Nephron progenitor cell (in vitro differentiated cells): ENCODE measurements at regions not wholly inside any gene's neighbourhood (a gene's known extent, or its start where the extent isn't known, plus 50 kb on each side); places are given as distances from the start of the nearest gene placed in this dataset.
A peak's percentile ranks its signal among the peaks of the same experiment; 100 is the strongest.

Source experiments
- DNase-seq: peaks from one replicate; pipeline ENCODE4 v3.0.0; 2021
- H3K27ac Mint-ChIP-seq: 2 replicates; pipeline ENCODE4 v1.8.0; 2021; ENCODE audit warnings: mild to moderate bottlenecking, moderate library complexity, mixed read lengths
- H3K27me3 Mint-ChIP-seq: 2 replicates; pipeline ENCODE4 v1.8.0; 2021; ENCODE audit warnings: mild to moderate bottlenecking, low read depth, mixed read lengths; ENCODE audit not compliant: poor library complexity
- H3K36me3 Mint-ChIP-seq: 2 replicates; pipeline ENCODE4 v1.8.0; 2021; ENCODE audit warnings: low read depth, mixed read lengths
- H3K4me1 Mint-ChIP-seq: 2 replicates; pipeline ENCODE4 v1.8.0; 2021; ENCODE audit warnings: mixed read lengths
- H3K4me3 Mint-ChIP-seq: 2 replicates; pipeline ENCODE4 v1.8.0; 2021; ENCODE audit warnings: mild to moderate bottlenecking, moderate library complexity, mixed read lengths
- H3K9me3 Mint-ChIP-seq: 2 replicates; pipeline ENCODE4 v1.8.0; 2021; ENCODE audit warnings: mild to moderate bottlenecking, moderate library complexity, mixed read lengths
- TF ChIP-seq, protein P1 (sequence below): fragments of 200-600 bp; sonication (generic); IDR thresholded peaks from 2 replicates; pipeline ENCODE4 v1.5.0; 2021; ENCODE audit warnings: antibody characterized with exemption

DNA sequence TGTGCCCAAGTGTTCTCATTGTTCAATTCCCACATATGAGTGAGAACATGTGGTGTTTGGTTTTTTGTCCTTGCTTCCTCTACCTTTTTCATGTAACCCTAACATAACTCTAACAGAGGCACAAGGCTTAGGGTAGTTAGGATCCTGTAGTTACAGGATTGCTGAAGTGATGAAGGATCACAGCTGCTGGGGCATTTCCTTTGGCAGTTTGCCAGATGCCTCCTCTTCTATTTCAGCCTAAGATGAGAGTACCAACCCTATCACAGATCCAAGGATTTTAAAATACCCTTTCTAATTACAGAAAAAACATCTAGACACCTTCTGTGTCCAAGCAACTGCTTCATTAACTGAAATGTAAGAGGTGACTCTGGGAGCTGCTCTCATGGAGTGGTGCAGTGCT, 141.7 kb upstream of the COL1A2 start:
- H3K36me3 Mint-ChIP-seq = no peaks in the 10 kb centered on the region
- peaks cover 57% of the 10 kb centered on the region for H3K27me3 Mint-ChIP-seq
- DNase-seq = no peak
- H3K4me1 Mint-ChIP-seq = no peaks in the 10 kb centered on the region
- peaks cover 4% of the 10 kb centered on the region for H3K9me3 Mint-ChIP-seq
- TF ChIP-seq, protein P1, sequence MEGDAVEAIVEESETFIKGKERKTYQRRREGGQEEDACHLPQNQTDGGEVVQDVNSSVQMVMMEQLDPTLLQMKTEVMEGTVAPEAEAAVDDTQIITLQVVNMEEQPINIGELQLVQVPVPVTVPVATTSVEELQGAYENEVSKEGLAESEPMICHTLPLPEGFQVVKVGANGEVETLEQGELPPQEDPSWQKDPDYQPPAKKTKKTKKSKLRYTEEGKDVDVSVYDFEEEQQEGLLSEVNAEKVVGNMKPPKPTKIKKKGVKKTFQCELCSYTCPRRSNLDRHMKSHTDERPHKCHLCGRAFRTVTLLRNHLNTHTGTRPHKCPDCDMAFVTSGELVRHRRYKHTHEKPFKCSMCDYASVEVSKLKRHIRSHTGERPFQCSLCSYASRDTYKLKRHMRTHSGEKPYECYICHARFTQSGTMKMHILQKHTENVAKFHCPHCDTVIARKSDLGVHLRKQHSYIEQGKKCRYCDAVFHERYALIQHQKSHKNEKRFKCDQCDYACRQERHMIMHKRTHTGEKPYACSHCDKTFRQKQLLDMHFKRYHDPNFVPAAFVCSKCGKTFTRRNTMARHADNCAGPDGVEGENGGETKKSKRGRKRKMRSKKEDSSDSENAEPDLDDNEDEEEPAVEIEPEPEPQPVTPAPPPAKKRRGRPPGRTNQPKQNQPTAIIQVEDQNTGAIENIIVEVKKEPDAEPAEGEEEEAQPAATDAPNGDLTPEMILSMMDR = no peak
- no peak overlapping the region for H3K4me3 Mint-ChIP-seq
- H3K27ac Mint-ChIP-seq = no peak overlapping the region

DNA sequence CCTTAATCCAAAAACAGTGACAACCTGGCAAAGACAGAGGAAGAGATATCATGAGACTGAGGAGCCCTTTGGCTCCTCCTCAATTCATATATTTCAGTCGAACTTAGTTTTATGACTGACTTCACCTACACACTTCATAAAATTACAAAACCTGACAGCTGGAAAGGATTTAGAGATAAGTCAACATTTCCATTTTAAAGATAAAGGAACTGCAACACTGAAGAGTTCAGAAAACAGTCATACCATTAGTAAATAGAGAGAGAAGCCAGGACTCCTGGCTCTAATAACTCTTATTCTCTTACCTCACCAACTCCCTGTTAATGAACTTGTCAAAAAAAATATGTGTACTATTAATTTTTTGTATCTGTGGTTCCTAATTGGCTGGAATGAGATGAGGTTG, 141.0 kb upstream of the COL1A2 start:
- H3K27me3 Mint-ChIP-seq = peaks cover 50% of the 10 kb centered on the region
- no peak overlapping the region for H3K27ac Mint-ChIP-seq

DNA sequence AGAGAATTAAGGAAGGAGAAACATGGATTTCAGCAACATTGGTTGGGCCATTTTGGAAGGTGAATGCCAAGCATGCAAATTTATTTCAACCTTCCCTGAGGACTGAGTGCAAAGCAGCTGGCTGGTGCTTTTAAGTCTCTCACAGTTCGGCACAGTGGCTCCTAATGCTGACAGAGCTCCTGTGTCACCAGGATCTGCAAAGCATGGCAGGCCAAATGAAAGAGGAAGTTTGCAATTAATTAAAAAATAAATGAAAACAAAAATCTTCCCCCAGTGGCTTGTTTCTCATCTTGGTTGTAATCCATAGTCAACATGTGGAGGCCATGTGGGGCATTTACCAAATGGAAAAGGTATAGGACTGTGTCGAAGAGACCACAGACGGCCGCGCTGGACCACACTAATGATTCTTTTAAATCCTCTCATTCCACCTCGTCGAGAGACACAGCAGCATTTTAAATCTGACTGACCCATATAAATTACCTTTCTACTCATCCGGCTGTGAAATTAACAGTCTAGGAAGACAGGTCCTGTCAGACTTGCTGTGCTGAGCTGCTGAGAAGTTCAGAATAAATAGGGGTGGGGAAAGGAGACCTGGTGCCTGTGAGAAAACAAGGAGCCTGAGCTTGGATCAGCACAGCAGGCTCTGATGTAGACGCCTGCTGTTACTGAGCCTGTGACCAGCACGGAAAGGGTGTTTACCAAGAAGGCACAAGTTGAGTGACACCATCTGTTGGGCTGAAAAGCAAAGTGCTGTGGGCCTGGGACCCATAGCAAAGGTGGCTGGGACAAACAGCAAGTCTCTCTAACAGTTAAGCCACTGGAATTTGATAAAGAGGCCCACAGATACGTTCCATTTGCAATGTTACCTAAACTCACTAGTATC, 136.0 kb upstream of the COL1A2 start:
- H3K27me3 Mint-ChIP-seq = peaks cover 12% of the 10 kb centered on the region
- peak overlapping the region; percentile 82 for H3K27ac Mint-ChIP-seq
- TF ChIP-seq, protein P1 = no peak
- H3K4me3 Mint-ChIP-seq = no peak overlapping the region
- no peaks in the 10 kb centered on the region for H3K36me3 Mint-ChIP-seq
- H3K9me3 Mint-ChIP-seq = peaks cover 4% of the 10 kb centered on the region
- DNase-seq = peak; percentile 4
- peaks cover 12% of the 10 kb centered on the region for H3K4me1 Mint-ChIP-seq

More for the DNA sequence above, 141.0 kb upstream of the COL1A2 start:
- Mint-ChIP-seq H3K4me1 (peaks cover 3% of the 10 kb centered on the region), H3K4me3 (no peak overlapping the region), H3K36me3 (no peaks in the 10 kb centered on the region), H3K9me3 (peaks cover 4% of the 10 kb centered on the region)
- TF ChIP-seq, protein P1 = no peak
- no peak for DNase-seq

DNA sequence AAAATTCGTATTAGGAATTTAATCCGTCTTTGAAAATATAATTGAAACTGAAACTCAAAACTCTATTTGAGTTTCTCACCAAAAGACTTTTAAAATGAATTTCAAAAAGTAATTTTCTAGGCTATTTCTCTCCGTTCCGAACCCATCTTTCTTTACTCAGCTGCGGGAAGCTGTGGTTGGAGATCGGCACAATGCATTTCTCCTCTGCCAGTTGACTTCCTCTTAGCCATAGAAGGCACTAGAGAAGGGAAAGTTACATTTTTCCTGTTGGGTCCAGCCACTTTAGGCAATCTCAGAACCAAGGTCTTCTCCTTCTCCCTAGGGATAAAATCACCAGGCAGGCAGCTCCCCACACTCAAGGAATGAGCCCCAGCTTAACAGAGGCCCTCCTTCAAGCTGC, 133.6 kb upstream of the COL1A2 start:
- no peak overlapping the region for H3K4me3 Mint-ChIP-seq
- peaks cover 8% of the 10 kb centered on the region for H3K27me3 Mint-ChIP-seq
- H3K36me3 Mint-ChIP-seq = no peaks in the 10 kb centered on the region
- H3K4me1 Mint-ChIP-seq = peaks cover 12% of the 10 kb centered on the region
- DNase-seq = no peak
- H3K27ac Mint-ChIP-seq = no peak overlapping the region
- TF ChIP-seq, protein P1 = no peak
- H3K9me3 Mint-ChIP-seq = no peaks in the 10 kb centered on the region

DNA sequence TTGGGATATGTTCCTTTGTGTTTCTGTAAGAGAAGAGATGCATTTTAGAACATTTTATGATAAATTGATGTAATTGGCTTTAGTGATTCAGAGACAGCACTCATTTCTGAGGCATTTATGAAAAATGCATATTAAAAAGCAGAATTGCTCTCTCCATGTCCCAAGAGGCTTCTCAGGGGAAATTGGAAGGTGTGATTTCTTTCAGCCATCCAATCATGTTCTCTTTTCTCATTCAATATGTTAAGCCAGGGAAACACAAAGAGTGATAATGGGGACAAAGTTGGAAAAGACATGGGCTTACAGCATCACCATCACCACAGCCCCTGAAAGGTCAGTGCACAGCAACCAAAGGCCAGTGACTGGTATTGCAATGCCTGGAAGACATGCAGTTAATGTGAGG, 129.9 kb upstream of the COL1A2 start:
- Mint-ChIP-seq H3K4me3 (no peak overlapping the region), H3K27me3 (peaks cover 6% of the 10 kb centered on the region), H3K4me1 (no peaks in the 10 kb centered on the region), H3K9me3 (no peaks in the 10 kb centered on the region), H3K36me3 (no peaks in the 10 kb centered on the region), H3K27ac (no peak overlapping the region)
- DNase-seq = no peak
- TF ChIP-seq, protein P1 = no peak

DNA sequence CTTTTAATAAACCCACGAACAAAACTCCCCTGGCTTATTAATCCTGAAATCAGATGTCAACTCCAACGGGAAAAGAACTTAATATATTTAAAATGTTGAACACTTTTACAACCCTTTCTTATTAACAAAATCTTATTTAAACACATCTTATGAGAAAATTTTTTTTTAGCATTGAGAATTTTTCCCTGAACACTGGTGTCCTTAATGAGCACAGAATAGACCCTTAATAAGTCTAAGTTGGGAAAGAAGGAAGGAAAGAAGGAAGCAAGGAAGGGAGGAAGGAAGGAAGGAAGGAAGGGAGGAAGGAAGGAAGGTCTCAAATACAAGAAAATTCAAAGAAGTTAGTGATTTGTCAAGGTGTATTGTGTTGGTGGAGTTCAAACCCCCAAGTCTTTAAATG, 129.2 kb upstream of the COL1A2 start:
- Mint-ChIP-seq H3K36me3 (no peaks in the 10 kb centered on the region), H3K4me3 (no peak overlapping the region), H3K27me3 (peaks cover 6% of the 10 kb centered on the region), H3K27ac (peak overlapping the region; percentile 11), H3K9me3 (no peaks in the 10 kb centered on the region), H3K4me1 (no peaks in the 10 kb centered on the region)
- DNase-seq = no peak
- TF ChIP-seq, protein P1 = no peak
